GM21737 (cell line): ENCODE measurements at regions not wholly inside any gene's neighbourhood (a gene's known extent, or its start where the extent isn't known, plus 50 kb on each side); places are given as distances from the start of the nearest gene placed in this dataset.
"Not testable (repeated sequence)": the region's sequence is repeated elsewhere in the genome, so short reads cannot be mapped to it uniquely, and the experiment has no call there.

ENCODE experiments used
- ATAC-seq: cut with Tn5 transposase; IDR thresholded peaks from one replicate; pipeline ENCODE4 v1.9.1; 2021; ENCODE audit warnings: mild to moderate bottlenecking, moderate library complexity; ENCODE audit not compliant: unreplicated experiment

- ATAC-seq, result no peak
Observed at GRCh38 chr10:4643471-4643870, 182.5 kb upstream of the AKR1E2 start.

- ATAC-seq, result no peak
Observed at GRCh38 chr10:4639960-4640359, 186.0 kb upstream of the AKR1E2 start.

GRCh38 chr10:4638099-4638498 lies 187.9 kb upstream of the AKR1E2 start:
- no peak for ATAC-seq

- ATAC-seq, result no peak
Observed at GRCh38 chr10:4637657-4638056, 188.3 kb upstream of the AKR1E2 start.

- no peak for ATAC-seq
Observed at GRCh38 chr10:4635883-4636282, 190.1 kb upstream of the AKR1E2 start.

GRCh38 chr10:4635388-4635787 lies 190.6 kb upstream of the AKR1E2 start:
- no peak for ATAC-seq

GRCh38 chr10:4633776-4634175 lies 192.2 kb upstream of the AKR1E2 start:
- no peak for ATAC-seq

GRCh38 chr10:4633186-4633585 lies 192.8 kb upstream of the AKR1E2 start:
- ATAC-seq, result no peak

GRCh38 chr10:4632757-4633156 lies 193.2 kb upstream of the AKR1E2 start:
- no peak for ATAC-seq

GRCh38 chr10:4626919-4627318 lies 199.1 kb upstream of the AKR1E2 start:
- no peak for ATAC-seq

- ATAC-seq, result no peak
Observed at GRCh38 chr10:4623757-4624420, 202.1 kb upstream of the AKR1E2 start.

- ATAC-seq, result no peak
Observed at GRCh38 chr10:4623200-4623599, 202.8 kb upstream of the AKR1E2 start.

- ATAC-seq, result no peak
Observed at GRCh38 chr10:4622384-4622783, 203.6 kb upstream of the AKR1E2 start.

- no peak for ATAC-seq
Observed at GRCh38 chr10:4617589-4617988, 208.4 kb upstream of the AKR1E2 start.

GRCh38 chr10:4615042-4615441 lies 211.0 kb upstream of the AKR1E2 start:
- no peak for ATAC-seq

- ATAC-seq, result no peak
Observed at GRCh38 chr10:4609251-4609650, 216.8 kb upstream of the AKR1E2 start.

GRCh38 chr10:4607681-4608080 lies 218.3 kb upstream of the AKR1E2 start:
- ATAC-seq, result no peak

- no peak for ATAC-seq
Observed at GRCh38 chr10:4606856-4607636, 219.0 kb upstream of the AKR1E2 start.

GRCh38 chr10:4602764-4603491 lies 223.1 kb upstream of the AKR1E2 start:
- no peak for ATAC-seq

GRCh38 chr10:4599471-4599870 lies 226.5 kb upstream of the AKR1E2 start:
- no peak for ATAC-seq

- ATAC-seq, result not testable (repeated sequence)
Observed at GRCh38 chr10:4597898-4598297, 228.1 kb upstream of the AKR1E2 start.

- no peak for ATAC-seq
Observed at GRCh38 chr10:4596951-4597350, 229.1 kb upstream of the AKR1E2 start.
